ENCODE measurements at regions not wholly inside any gene's neighbourhood (a gene's known extent, or its start where the extent isn't known, plus 50 kb on each side); places are given as distances from the start of the nearest gene placed in this dataset.

DNA sequence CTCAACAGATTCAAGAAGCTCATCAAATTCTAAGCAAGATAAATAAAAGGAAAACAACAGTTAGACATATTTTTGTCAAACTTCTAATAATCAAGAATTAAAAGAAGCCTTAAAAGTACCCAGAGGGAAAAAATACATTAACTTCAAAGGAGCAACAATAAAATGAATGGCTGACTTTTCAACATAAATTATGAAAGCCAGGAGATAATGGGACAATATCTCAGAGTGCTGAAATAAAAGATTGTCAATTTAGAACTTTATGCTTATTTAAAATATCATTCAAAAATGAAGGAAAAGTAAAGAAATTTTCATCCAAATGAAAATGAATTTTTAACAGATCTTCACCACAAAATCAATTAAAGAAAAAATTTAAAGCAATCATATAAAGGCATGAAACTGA is 108.5 kb upstream of the IL6 start:
- no peak for DNase-seq

- DNase-seq, result no peak
These were observed 109.8 kb upstream of the IL6 start for GRCh38 chr7:22617166-22617565.

- no peak for DNase-seq
These were observed 113.5 kb upstream of the IL6 start for GRCh38 chr7:22613496-22613895.

GRCh38 chr7:22612776-22613175 is 112.8 kb upstream of the STEAP1B start:
- no peak for DNase-seq

- no peak for DNase-seq
These were observed 111.7 kb upstream of the STEAP1B start for GRCh38 chr7:22611758-22612079.

- DNase-seq, result no peak
These were observed 111.2 kb upstream of the STEAP1B start for GRCh38 chr7:22610951-22611757.

- DNase-seq, result no peak
These were observed 110.3 kb upstream of the STEAP1B start for GRCh38 chr7:22610263-22610662.

DNA sequence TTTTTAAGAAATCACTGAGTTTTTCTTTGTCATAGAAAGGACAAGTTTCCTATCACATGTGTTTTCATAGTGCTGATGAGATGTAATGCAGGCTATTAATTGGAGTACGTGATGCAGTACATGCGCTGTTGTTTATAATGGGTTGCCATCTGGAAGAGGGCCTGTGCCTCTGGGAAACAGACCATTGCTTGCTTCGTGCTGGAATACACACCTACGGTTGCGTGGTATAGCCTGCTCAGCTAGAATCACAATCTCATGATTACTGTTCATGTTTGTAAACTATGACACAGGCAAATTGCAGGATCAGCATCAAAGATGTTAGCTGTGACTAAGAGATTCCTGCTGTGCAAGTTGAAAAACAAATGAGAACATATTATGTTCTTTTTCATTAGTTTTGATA is 107.2 kb upstream of the STEAP1B start:
- no peak for DNase-seq

DNA sequence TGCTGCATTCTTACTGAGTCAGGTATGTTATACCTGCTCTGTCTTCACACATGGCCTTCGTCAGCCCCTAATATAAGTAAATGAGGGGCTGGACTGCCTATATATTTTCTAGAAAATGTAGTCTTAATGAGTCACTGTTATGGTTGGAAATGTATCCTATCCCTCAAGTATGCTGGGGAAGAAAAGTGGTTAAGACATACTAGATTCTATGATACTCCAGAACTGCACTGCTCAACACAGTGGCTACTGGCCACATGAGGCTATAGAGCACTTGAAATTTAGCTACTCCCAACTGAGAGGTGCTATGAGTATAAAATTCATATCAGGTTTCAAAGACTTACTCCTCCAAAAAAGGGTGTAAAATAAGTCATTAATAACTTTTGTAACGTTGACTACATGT is 104.3 kb upstream of the STEAP1B start:
- DNase-seq, result no peak

DNA sequence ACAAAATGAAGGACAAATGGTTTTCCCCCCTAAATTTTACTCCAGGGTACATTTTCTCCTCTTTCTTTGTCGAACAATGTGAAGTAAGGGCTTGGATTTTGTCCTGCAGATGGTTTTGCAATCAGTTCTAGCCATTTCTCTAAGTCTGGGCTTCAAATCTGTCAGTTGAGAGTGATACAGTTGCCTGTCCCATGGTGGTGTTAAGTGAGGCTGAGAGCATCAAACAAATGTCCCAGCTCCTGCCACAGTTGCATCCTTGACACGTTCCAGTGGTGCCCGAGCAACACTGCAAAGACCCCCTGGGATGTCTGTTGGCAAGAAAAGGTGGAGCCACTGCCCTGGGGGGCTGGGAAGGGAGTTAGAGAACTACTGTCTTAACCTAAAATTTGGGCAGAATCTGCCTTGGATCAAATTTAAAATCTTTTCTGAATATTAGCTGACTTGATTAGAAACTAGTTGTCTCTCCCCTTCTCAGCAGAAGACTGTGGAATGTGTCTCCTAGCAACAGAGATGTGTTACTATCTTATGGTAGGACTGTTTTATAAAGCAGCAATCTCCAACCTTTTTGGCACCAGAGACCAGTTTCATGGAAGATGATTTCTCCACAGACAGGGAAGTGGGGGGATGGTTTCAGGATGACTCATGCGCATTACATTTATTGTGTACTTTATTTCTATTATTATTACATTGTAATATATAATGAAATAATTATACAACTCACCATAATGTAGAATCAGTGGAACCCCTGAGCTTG is 102.0 kb upstream of the STEAP1B start:
- no peak for DNase-seq

DNA sequence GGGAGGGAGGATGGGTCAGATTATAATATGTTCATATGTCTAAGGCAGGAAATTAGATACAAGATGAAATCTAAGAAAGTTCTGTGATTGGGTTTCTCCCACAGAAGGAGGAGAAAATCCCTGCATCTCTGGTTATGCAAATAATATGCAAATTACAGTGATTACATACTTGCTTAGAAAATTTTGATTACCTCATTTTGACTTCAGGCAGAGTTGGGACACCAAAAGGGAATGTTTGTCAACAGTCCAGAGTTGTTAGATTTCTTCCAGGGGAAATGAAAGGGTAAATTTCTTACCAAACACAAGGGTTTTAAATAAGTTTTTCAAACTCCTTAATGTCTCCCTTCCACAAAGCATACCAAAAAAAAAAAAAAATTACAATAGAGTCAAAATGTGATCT is 101.4 kb upstream of the STEAP1B start:
- no peak for DNase-seq

DNA sequence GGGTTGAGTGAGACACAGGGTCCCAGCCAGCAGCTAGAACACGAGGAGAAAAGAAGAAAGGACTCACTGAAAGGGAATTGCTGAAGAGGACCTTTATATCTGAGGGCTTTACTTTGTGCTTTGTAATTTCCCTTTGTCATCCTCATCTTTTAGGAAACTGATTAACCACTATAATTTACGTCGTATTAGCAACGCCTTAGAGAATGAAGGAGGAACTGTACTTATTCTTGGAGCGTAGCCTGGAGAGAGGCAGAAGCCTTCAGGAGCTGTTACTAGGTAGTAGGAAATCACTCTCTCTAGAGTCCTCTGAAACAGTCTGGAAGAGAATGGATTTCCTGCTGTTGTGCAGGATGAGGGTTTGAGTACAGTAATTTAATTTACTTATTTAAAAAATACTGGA is 101.0 kb upstream of the STEAP1B start:
- DNase-seq, result no peak

GRCh38 chr7:22598318-22598920 is 98.4 kb upstream of the STEAP1B start:
- no peak for DNase-seq

DNA sequence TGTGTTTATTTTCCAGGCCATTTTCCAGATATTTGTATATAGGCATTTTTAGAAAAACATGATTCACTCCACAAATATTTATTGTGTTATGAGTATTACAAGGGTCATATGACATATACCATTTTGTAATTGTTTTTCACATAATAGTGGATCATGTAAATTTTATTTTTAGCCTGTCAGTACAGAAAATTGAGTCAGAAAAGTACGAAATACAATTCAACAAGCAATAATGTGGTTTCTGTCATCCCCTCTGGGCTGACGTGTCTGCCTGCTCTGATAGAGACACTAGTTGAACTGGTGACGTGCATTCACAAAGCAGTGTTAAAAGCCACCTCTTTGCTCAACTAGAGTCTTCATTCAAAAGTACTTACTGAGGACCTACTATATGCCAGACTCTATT is 97.9 kb upstream of the STEAP1B start:
- DNase-seq, result no peak

DNA sequence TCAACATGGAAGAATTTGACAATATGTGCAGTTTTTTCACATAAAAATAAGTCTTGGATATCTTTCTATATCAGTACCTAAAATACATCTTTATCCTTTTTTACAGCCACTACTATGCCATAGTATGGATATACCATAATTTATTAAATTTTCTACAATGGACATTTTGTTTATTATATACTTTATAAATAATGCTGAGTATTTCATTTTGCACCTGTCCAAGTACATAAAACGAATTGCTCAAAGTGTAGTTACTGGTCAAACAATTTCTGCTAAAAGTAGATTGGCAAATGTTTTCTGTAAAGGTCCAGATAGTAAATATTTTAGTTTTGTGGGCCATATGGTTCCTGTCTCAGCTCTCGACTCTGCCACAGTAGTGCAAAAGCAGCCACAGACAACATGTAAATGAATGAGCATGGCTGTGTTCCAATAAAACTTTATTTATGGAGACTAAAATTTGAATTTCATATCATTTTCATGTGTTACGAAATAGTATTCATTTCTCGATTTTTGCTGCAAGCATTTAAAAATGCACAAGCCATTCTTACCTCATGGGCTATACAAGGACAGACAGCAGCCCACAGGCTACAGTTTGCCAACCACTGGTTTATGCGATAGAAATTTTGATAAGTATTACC is 96.9 kb upstream of the STEAP1B start:
- DNase-seq, result no peak

DNA sequence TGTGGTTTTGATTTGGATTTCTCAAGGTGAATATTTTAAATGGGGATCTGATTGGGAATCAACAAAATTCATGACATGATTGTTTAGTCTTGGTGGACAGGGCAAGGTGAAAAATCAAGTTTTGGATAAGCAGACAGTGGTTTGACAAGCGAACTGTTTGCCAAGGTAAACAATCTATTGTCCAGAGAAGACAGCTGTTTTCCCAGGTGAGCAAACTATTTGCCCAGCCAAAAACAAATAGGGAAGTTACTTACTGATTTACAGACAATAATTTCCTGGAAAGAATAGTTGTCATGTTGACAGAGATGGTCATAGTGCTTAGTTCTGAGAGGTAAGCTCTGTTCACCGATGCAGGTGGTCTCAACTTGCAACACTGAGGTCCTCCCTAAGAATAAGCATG is 94.0 kb upstream of the STEAP1B start:
- no peak for DNase-seq

- no peak for DNase-seq
These were observed 91.3 kb upstream of the STEAP1B start for GRCh38 chr7:22591271-22591670.

DNA sequence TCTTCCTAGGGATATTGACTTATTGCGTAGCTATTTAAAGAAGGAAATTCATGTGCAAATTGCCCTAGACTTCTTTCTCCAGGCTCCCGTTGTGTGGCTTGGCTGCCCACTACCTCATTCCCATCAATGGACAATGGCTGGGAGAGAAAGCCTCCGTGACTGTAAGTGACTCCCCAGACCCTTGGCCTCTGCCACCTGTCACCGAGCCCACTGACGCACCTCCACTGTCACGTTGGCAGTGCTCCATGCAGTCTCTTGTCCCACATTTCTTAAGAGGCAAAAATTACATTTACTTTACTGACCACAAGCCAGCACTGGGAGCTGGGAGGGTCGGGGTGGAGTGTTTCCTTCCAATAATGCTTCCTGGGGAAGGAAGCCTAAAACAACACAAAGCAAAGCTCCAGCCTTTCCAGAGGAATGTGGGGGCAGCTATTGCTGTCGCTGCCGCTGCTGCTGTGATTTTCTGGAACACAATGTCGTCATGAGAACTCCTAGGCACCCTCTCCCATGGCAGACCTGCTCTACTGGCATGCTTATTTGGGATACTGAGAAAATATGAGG is 89.7 kb upstream of the STEAP1B start:
- no peak for DNase-seq

DNA sequence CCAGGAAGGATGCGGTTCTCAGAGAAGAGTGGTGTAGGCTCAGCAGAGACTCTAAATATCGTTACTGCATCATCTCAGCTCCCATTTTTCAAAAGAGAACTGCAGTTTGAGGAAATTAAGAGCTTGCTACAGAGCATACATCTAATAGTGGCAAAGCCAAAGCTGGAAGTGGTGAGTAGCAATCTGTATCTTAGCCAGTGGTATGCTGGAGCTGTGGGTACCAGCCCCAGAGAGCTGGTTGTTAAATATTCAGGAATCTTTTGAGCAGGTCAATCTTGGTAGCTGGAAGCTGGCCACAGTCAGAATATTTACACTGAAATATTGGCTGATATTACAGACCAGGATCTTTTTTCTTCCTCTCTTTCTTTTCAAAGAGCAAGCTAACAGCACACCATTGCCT is 88.4 kb upstream of the STEAP1B start:
- no peak for DNase-seq

DNA sequence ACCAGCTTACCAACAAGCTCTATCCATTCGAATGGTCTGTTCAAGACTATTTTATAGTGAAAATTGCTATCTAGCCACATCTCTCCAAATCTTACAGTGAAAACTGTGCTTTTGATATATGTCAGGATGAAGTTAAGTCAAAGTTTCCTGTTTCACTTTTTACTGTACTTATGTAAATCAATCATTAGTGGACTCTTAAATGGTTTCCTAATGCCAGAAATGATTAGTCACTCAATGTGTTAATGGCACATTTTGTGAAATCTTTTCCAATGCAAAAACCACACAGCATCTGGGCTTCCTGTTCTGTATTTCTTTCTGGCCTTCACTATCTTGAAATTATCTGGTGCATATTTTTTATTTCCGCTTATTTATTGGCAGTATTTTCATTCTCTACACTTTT is 87.3 kb upstream of the STEAP1B start:
- no peak for DNase-seq

DNA sequence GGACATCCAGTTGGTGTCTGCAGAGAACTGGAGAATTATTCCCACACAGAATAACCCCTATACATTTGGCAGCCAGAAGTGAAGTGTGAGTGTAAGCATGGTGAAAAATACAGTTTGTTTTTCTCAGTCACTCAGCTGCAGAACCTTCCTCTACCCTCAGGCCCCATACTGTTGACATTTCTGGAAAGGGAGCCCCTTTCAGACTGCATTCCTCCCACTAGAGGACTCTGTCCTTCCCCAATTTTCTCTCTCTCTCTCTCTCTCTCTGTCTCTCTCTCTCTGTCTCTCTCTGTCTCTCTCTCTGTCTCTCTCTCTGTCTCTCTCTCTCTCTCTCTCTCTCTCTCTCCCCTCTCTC is 86.8 kb upstream of the STEAP1B start:
- DNase-seq, result no peak

DNA sequence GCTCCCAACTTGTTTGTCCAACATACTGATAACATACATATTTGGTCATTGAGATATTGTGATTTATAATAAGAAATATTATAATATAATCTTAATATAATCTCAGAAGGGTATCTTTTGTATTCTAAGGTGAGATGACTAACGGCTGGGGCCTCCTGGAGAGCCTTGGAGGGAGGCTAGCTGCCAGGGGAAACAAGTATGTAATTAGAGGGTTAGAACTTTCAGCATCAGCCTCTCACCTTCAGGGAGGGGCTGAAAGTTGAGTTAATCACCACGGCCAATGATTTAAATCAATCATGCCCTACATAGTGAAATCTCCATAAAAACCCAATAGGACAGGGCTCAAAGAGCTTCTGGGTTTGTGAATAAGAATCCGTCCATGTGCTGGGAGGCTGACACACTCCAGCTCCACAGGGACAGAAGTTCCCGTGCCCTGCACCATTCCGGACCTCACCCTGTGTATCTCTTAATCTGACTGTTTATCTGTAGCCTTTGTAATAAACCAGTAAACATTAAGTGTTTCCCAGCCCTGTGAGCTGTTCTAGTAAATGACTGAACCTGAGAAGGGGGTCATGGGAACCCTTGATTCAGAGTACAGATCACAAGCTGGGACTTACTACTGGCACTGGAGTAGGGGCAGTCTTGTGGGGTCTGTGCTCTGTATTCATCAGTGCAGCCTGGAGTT is 86.3 kb upstream of the STEAP1B start:
- no peak for DNase-seq

DNA sequence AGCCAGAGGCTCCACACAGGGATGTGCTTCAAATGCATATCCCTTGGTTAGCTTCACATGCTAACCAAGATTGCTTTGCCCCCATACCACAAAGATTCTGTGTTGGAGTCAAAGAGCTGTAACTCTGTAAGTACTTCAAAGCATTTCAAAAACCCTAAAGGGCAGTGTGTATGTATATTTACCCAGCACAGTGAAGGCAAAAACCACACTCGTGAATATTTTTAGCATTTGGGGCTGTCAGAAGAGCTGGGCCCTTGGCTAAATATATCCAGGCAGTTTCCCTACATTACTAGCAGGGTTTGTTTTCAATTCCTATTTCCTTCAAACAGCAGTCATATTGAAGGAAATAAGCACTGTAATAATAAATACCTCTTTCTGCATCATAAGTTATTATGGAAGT is 84.2 kb upstream of the STEAP1B start:
- DNase-seq, result no peak
